Upper lobe of right lung (tissue), 1 donor: ENCODE measurements at regions not wholly inside any gene's neighbourhood (a gene's known extent, or its start where the extent isn't known, plus 50 kb on each side); places are given as distances from the start of the nearest gene placed in this dataset.

Source experiments
- ATAC-seq: fragments of 200-7000 bp; cut with Tn5 transposase; one replicate; pipeline ENCODE4 v1.9.1; 2020; ENCODE audit warnings: mild to moderate bottlenecking, moderate library complexity
- DNase-seq: peaks from one replicate; pipeline ENCODE4 v3.0.0-alpha.2; 2020
- H3K27ac ChIP-seq: fragments of 200-600 bp; one replicate; pipeline ENCODE4 v1.8.0; 2022
- H3K27me3 ChIP-seq: fragments of 200-600 bp; one replicate; pipeline ENCODE4 v1.8.0; 2022; ENCODE audit warnings: mild to moderate bottlenecking
- H3K36me3 ChIP-seq: fragments of 200-600 bp; one replicate; pipeline ENCODE4 v1.8.0; 2022
- H3K4me1 ChIP-seq: fragments of 200-600 bp; one replicate; pipeline ENCODE4 v1.8.0; 2022
- H3K4me3 ChIP-seq: fragments of 200-600 bp; one replicate; pipeline ENCODE4 v1.8.0; 2022; ENCODE audit warnings: mild to moderate bottlenecking
- H3K9me3 ChIP-seq: fragments of 200-600 bp; one replicate; pipeline ENCODE4 v1.8.0; 2022
- intact Hi-C: fragments of 100-400 bp; cut with DNase I; formaldehyde crosslinking; loops from one replicate; pipeline ENCODE4 v1.11.0; 2022
- TF ChIP-seq, protein P1 (sequence below): fragments of 200-600 bp; IDR thresholded peaks from one replicate; pipeline ENCODE4 v1.8.0; 2022; ENCODE audit warnings: antibody characterized with exemption
- donor health status: DM: no; HTN: yes; CAD: no; lungs with severe emphysema.

DNA sequence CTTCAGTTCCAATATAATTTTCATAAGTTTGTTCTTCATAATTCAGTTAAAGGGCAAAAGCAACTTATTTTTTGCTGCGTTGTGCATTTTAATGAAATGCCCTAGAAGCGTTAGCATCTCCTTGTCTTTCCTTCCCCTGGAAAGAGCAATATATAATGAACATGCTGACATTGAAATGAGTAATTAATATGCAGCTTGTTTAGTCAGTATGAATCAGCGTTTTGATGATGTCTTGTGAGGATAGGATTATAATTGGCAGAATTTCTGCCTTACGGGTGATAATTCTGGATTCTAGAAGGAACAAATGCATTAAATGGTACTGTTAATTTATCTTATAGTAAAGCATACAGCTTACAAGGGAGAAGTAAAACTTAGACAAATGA, 152.3 kb upstream of the MMADHC start:
- intact Hi-C loops = no loop called here
- no peak overlapping the region for H3K4me3 ChIP-seq
- TF ChIP-seq, protein P1, sequence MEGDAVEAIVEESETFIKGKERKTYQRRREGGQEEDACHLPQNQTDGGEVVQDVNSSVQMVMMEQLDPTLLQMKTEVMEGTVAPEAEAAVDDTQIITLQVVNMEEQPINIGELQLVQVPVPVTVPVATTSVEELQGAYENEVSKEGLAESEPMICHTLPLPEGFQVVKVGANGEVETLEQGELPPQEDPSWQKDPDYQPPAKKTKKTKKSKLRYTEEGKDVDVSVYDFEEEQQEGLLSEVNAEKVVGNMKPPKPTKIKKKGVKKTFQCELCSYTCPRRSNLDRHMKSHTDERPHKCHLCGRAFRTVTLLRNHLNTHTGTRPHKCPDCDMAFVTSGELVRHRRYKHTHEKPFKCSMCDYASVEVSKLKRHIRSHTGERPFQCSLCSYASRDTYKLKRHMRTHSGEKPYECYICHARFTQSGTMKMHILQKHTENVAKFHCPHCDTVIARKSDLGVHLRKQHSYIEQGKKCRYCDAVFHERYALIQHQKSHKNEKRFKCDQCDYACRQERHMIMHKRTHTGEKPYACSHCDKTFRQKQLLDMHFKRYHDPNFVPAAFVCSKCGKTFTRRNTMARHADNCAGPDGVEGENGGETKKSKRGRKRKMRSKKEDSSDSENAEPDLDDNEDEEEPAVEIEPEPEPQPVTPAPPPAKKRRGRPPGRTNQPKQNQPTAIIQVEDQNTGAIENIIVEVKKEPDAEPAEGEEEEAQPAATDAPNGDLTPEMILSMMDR = no peak

DNA sequence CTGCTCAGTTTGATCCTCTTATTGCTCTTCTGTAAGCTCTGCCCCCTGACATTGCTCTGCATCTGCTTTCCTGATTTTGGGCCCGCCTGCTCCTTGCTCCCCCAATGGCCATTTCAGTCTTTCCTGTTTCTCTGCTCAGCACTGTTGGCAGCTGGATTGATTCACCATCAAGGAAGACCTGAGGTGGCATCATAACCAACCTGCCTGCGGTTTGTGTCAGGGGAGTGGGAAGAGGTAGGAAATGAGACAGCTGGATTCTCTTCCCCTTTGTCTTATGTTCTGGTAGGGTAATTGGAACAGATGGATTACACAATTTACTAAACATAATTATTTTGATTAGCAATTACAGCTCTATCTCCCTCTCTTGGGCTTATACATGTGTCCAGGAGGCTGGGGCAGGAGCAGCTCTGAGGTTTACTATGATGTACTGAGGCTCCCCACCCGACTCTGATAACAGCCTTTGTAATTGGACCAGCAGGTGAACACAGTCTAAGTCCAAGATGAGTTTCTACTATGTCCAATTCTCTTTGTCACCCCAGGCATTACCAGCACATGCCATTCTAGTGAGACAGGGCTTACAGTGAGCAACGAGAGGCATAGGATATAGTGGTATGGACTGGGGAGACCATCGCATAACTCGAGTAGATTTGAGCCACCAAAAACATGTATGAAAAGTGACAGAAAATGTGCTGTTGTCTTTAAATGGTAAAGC, 151.8 kb upstream of the MMADHC start:
- TF ChIP-seq, protein P1 = no peak
- no peak for DNase-seq
- Histone ChIP-seq H3K27ac (no peak overlapping the region), H3K4me3 (no peak overlapping the region), H3K9me3 (no peaks in the 10 kb centered on the region), H3K27me3 (no peaks in the 10 kb centered on the region), H3K4me1 (peaks cover 6% of the 10 kb centered on the region), H3K36me3 (no peaks in the 10 kb centered on the region)
- intact Hi-C loops = no loop called here
- ATAC-seq = no peak

More for the DNA sequence above, 152.3 kb upstream of the MMADHC start:
- H3K27ac ChIP-seq = no peak overlapping the region
- H3K27me3 ChIP-seq = no peaks in the 10 kb centered on the region
- peaks cover under 1% of the 10 kb centered on the region for H3K4me1 ChIP-seq
- H3K9me3 ChIP-seq = no peaks in the 10 kb centered on the region
- DNase-seq (no peak), ATAC-seq (no peak)
- no peaks in the 10 kb centered on the region for H3K36me3 ChIP-seq

DNA sequence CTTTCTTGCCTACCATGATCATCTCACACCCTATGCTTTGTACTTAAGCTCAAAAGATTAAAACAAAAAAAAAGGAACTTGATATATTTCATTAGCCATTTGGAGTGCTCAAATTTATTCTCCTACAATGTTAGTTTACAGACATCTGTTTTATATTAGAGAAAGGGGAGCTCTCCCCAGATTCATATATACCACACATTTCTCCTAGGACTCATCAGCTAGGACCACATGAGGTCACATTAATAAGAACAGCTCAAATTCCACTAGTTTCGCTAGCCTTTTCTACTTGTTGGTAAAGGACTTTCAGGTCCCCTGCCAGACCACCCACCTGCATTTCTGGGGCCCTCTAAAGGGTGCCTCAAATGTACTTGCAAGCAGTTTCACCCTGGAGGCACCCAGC, 151.2 kb upstream of the MMADHC start:
- TF ChIP-seq, protein P1 = no peak

GRCh38 chr2:149737896-149738295, 150.3 kb upstream of the MMADHC start:
- intact Hi-C loops = no loop called here
- no peaks in the 10 kb centered on the region for H3K9me3 ChIP-seq
- TF ChIP-seq, protein P1 = no peak
- H3K4me3 ChIP-seq = no peak overlapping the region
- ATAC-seq = no peak
- peaks cover 11% of the 10 kb centered on the region for H3K4me1 ChIP-seq
- DNase-seq = no peak
- no peaks in the 10 kb centered on the region for H3K27me3 ChIP-seq
- no peaks in the 10 kb centered on the region for H3K36me3 ChIP-seq
- no peak overlapping the region for H3K27ac ChIP-seq

More for the DNA sequence above, 151.2 kb upstream of the MMADHC start:
- Histone ChIP-seq H3K4me3 (no peak overlapping the region), H3K27ac (no peak overlapping the region), H3K4me1 (peaks cover 11% of the 10 kb centered on the region), H3K36me3 (no peaks in the 10 kb centered on the region), H3K9me3 (no peaks in the 10 kb centered on the region), H3K27me3 (no peaks in the 10 kb centered on the region)
- intact Hi-C loops = no loop called here
- ATAC-seq = no peak
- no peak for DNase-seq

DNA sequence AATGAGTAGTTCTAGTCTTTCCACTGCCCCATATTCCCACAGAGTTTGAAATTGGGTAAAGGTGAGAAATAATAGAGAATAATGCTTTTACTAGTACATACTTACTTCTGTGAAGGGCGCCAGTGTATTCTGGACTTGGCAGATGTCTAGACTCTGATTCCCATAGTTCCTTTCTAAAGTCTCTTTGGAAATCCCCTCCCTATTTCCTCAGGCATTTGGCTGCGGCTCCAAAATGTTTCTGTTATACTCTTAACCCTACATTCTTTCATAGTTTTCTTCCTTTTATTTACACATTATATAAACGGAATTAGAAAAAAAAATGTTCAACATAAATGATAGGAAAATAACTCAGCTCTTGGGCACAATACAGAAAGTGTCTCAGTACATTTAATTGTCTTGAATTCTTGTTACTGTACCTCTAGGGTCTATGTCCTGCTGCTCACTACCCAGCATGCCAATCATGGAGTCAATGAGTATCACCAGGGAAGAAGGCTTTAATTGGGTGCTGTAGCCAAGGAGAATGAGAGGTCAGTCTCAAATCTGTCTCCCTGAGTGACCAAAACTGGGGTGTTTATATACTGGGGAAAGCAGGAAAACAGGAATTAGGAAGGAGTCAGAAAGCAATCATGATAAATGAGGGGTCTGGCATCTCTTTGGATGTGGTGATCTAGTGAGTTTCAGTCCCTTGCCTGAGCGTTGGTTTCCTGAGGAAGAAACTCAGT, 147.8 kb upstream of the MMADHC start:
- ATAC-seq = no peak
- intact Hi-C loops = no loop called here
- H3K27me3 ChIP-seq = no peaks in the 10 kb centered on the region
- no peak for DNase-seq
- no peak overlapping the region for H3K4me3 ChIP-seq
- TF ChIP-seq, protein P1 = no peak
- no peaks in the 10 kb centered on the region for H3K9me3 ChIP-seq
- H3K36me3 ChIP-seq = no peaks in the 10 kb centered on the region
- no peak overlapping the region for H3K27ac ChIP-seq
- peaks cover 11% of the 10 kb centered on the region for H3K4me1 ChIP-seq
